ENCODE measurements at regions not wholly inside any gene's neighbourhood (a gene's known extent, or its start where the extent isn't known, plus 50 kb on each side); places are given as distances from the start of the nearest gene placed in this dataset.
"Not testable (repeated sequence)": the region's sequence is repeated elsewhere in the genome, so short reads cannot be mapped to it uniquely, and the experiment has no call there.

DNA sequence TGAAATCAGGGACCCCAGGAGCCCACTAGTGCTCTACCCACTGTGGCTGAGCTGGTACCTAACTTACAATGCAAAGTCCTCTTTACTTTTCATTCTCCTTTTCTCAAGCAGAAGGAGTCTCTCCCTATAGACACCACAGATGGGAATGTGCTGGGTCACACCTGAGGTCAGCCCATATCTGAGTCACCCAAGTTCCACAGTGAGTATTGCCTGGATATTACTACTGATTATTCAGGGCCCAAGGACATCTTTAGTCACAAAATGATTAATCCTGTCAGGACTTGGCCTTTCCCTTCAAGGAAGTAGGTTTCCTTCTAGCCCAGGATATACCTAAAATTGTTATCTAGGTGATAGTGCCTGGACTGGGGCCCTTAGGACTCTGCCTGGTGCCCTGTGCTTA, 1305.2 kb downstream of the SI start:
- DNase-seq = no peak

GRCh38 chr3:163768048-163768447, 1310.2 kb downstream of the SI start:
- no peak for DNase-seq

- no peak for DNase-seq
Measured at GRCh38 chr3:163766112-163766511, 1312.2 kb downstream of the SI start.

DNA sequence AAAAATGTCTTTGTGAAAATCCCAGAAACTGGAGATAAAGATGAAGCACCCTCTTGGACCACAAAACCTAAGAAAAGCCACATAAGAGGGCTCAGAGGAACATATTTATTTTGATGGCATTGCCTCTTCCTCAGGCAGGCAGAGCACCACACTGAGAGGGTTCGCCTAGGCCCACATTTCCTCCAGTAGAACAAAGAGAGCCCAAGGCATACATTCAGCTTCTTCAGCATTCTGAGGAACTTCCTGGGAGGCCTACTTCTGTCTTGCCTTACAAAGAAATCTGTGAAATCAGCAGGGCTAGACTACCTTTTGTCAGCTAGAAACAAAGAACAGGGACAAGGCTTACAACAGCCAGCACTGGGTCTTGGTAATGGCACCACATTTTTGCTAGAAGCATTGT, 1325.3 kb downstream of the SI start:
- no peak for DNase-seq

DNA sequence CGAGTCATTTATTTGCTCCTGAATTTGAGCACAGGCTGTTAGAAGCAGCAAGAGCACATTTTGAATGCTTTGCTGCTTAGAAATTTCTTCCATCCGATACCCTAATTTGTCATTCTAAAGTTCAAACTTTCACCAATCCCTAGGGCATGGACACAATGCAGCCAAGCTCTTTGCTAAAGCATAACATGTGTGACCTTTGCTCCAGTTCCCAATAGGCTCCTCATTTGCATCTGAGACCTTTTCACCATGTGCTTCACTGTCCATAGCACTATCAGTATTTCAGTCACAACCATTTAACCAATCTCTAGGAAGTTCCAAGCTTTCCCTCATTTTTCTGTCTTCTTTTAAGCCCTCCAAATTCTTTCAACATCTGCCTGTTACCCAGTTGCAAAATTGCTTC, 1333.1 kb downstream of the SI start:
- DNase-seq = no peak

- no peak for DNase-seq
Measured at GRCh38 chr3:163735394-163735793, 1342.9 kb downstream of the SI start.

GRCh38 chr3:163730684-163731083, 1347.6 kb downstream of the SI start:
- no peak for DNase-seq

DNA sequence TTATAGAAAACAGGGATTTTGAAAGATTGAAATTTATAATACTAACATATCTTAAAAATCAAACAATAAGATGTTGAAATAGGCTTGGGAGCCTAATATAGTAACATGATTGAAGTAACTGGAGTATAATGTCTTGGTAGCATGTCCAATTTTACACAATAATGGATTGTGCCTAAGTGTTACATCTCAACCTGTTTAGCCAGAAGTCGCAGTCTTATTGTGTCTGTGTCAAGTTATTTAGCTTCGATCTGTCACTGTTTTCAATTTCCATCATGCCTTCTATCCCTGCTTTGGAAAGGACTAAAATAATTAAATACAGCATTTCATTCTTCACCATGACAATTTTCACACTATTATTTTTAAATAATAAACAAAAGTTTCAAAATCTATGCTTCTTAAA, 1352.2 kb downstream of the SI start:
- no peak for DNase-seq

GRCh38 chr3:163722405-163722804, 1355.9 kb downstream of the SI start:
- no peak for DNase-seq

GRCh38 chr3:163721596-163721995, 1356.7 kb downstream of the SI start:
- no peak for DNase-seq

- DNase-seq = no peak
Measured at GRCh38 chr3:163717377-163717776, 1360.9 kb downstream of the SI start.

- no peak for DNase-seq
Measured at GRCh38 chr3:163708428-163708827, 1369.9 kb downstream of the SI start.

DNA sequence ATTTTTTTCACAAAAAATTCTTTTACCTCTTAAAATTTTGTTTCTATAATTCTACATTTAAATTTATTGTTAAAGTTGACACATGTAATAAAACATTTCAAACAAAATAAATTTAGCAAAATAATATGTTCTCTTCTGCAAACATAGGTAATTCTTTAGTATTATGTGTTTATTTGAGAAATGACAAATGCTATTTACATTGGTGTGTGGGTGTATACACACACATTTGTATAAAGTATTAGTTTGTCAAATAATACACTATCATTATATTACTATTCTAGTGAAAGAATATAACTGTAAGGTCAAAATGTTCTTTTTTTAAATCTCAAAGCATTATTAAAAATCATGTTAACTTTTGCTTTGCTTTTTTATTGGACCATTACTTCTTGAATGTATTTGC, 1370.6 kb downstream of the SI start:
- DNase-seq = no peak

GRCh38 chr3:163698221-163698620, 1380.1 kb downstream of the SI start:
- DNase-seq = not testable (repeated sequence)

GRCh38 chr3:163692494-163692893, 1385.8 kb downstream of the SI start:
- DNase-seq = no peak

DNA sequence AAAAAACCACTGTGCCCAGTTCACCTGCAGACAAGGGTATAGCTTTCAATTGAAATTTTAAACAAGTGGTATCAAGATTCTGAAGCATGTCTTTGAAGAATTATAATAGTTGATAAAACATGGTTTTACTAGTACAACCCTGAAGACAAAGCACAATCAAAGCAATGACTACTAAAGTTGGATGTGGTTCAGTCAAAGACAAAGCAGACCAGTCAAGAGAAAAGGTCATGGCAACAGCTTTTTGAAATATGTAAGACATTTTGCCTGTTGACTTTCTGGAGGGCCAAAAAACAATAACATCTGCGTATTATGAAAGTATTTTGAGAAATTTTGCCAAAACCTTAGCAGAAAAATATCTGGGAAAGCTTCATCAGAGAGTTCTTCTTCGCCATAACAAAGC, 1393.6 kb downstream of the SI start:
- no peak for DNase-seq

DNA sequence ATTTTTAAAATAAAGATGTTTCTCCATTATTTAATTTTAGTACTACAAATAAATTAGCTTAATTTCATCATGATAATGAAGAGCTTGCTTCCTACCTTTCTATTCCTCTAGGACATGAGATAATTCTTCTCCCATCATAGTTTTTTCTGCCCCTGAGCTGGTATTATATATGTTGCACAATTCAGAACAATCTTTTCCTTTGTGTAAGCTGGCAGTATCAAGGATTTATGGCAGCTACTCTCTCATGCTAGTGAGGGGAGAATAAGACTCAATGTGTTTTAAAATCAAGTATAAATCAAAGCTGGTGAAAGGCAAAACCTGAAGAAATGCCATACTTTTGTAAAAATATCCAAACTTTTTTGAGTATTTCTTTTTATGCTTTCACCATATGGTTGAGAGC, 1405.3 kb downstream of the SI start:
- DNase-seq = no peak

DNA sequence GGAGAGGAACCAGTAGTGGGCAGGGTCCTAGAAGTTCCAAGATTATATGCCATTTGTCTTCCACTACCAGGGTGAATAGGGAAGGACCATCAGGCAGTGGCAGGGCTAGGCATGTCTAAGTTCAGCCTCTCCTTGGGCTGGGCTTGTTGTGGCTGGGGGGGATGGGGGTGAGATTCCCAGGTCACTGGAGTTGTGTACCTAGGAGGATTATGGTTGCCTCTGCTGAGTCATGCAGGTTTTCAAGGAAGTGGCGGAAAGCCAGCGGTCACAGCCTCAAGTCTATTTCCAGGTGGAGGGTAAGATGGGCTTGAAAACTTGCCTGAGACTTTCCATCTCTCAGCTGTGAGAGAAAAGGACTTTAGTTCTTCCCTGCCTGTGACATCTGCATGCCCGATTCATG, 1407.1 kb downstream of the SI start:
- no peak for DNase-seq

- no peak for DNase-seq
Measured at GRCh38 chr3:163664466-163664865, 1413.8 kb downstream of the SI start.

GRCh38 chr3:163657088-163657487, 1421.2 kb downstream of the SI start:
- no peak for DNase-seq

DNA sequence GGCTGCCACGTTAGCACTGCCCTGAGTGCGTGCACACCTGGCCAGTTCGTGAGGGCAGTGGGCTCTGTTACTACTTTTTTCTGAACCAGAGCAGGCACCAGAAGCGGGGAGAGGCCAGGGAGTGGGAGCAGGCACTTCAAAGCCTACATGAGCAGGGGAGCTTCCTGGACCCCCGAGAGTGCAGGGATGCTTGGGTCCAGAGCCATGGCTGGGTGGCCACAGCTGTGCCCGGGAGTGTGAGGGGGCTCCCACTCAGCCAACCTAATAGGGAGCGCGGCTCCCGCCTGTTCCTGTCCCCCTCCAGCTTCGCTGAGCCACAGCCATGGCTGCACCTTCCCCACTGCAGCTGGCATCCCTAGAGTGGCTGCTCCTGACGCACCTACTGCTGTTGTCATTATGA, 1423.3 kb downstream of the SI start:
- DNase-seq = no peak

DNA sequence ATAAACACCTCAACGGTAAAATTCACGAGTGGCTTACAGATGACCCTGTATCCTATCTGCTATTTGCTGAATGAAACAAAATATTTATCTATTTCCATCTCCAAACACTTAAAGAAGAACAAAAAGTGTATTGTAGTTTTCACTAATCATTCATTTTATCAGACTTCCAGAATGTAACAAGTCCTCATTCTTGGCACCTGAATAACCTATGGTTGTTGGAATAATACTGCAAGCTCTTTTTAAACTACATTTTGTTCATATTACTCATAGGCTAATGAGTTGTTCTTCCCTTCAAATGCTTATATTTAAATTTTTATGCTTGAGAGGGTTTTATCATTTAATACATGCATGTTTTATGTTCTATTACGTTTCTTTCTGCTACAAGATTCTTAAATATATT, 1434.1 kb downstream of the SI start:
- DNase-seq = no peak

DNA sequence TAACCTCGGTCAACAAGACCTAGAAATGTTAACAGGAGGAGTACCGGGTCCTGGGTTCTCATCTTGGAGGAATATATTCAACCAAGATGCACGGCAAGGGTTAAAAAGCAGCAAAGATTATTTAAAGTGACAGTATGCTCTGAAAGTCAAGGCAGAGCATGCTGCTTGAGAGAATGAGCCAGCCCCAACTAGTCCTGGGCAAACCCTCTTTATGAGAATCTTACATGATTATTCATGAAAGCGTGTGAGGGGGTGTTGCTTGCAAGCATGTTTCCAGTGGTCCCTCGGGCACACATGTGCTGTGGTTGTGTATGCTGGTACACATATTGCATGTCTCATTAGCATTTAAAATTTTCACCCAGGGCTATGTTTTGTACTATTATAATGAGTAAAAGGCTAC, 1445.6 kb downstream of the SI start:
- no peak for DNase-seq

GRCh38 chr3:163626753-163627152, 1451.5 kb downstream of the SI start:
- DNase-seq = no peak

GRCh38 chr3:163622384-163622783, 1455.9 kb downstream of the SI start:
- no peak for DNase-seq

GRCh38 chr3:163614886-163615285, 1463.4 kb downstream of the SI start:
- no peak for DNase-seq
